K562 (cell line): ENCODE measurements at regions not wholly inside any gene's neighbourhood (a gene's known extent, or its start where the extent isn't known, plus 50 kb on each side); places are given as distances from the start of the nearest gene placed in this dataset.

Source experiments
- ATAC-seq: fragments of 200-7000 bp; cut with Tn5 transposase; 3 replicates; pipeline ENCODE4 v1.9.1; 2020; ENCODE audit warnings: moderate library complexity
- BruUV-seq: library from RNA; stranded (reverse); fragments of 400-500 nt; replicated peaks from 2 replicates; lab custom pipeline; 2021; lab: Mats Ljungman, UMichigan
- CTCF ChIA-PET: fragments of 300-600 bp; formaldehyde crosslinking; extraction: SDS; loops from one replicate; lab custom pipeline; 2021; ENCODE audit warnings: low intra/inter-chr PET ratio; lab: Yijun Ruan, JAX
- POLR2A ChIA-PET: fragments of 300-600, 350-650 bp; sonication (Branson Sonifier 250); formaldehyde crosslinking; extraction: SDS; loops from one replicate; lab custom pipeline; 2021; ENCODE audit warnings: antibody characterized with exemption, inconsistent platforms; lab: Yijun Ruan, JAX
- DNase-seq, 4 experiments: peaks; one replicate each; pipeline versions ENCODE4 v3.0.0 to v3.0.0-alpha.2; 2011 to 2018; ENCODE audit warnings: low spot score in 3 of 4, mixed read lengths in 3 of 4; ENCODE audit errors: extremely low read depth in 1 of 4
- FAIRE-seq: peaks from 2 replicates; lab custom pipeline; 2011; peaks lifted over from hg19 to GRCh38; lab: Jason Lieb, UNC
- H2AFZ ChIP-seq: 2 replicates; pipeline ENCODE4 v1.6.0; 2011; ENCODE audit warnings: low read depth, low read length, control low read depth, inconsistent platforms
- H3K27ac ChIP-seq: fragments of 200-600 bp; 3 replicates; pipeline ENCODE4 v1.8.0; 2011; ENCODE audit warnings: low read depth, mild to moderate bottlenecking, control low read depth, inconsistent platforms, low read length, moderate library complexity, mixed read lengths; ENCODE audit errors: extremely low read depth
- H3K27me3 ChIP-seq, 2 experiments: fragments of 300-600 bp in 1 of 2; 2 replicates in 1 of 2; 3 replicates in 1 of 2; pipeline versions ENCODE4 v1.6.0 to v1.8.0; 2011; ENCODE audit warnings: inconsistent platforms in 2 of 2, low read length in 2 of 2, mild to moderate bottlenecking in 1 of 2, mixed read lengths in 1 of 2, moderate library complexity in 1 of 2; ENCODE audit not compliant: control insufficient read depth in 2 of 2, insufficient read depth in 2 of 2
- H3K36me3 ChIP-seq: fragments of 300-600 bp; 3 replicates; pipeline ENCODE4 v1.8.0; 2011; ENCODE audit warnings: mild to moderate bottlenecking, low read length, inconsistent platforms; ENCODE audit not compliant: control insufficient read depth, insufficient read depth
- H3K4me1 ChIP-seq, 2 experiments: fragments of 200-600 bp in 1 of 2; replicated peaks in 1 of 2; 2 replicates in 1 of 2; 3 replicates in 1 of 2; pipeline versions ENCODE4 v1.5.1 to v1.8.0; 2011; ENCODE audit warnings: inconsistent platforms in 2 of 2, low read length in 2 of 2, mild to moderate bottlenecking in 1 of 2, mixed read lengths in 1 of 2, moderate library complexity in 1 of 2; ENCODE audit not compliant: control insufficient read depth in 2 of 2, insufficient read depth in 2 of 2
- H3K4me2 ChIP-seq: 2 replicates; pipeline ENCODE4 v1.6.1; 2011; ENCODE audit warnings: low read length, control low read depth, inconsistent platforms, mixed read lengths; ENCODE audit not compliant: insufficient read depth
- H3K4me3 ChIP-seq: fragments of 200-600 bp; sonication (generic), shearing (Covaris generic); 2 replicates; pipeline ENCODE4 v1.5.1; 2016; ENCODE audit warnings: control low read depth, inconsistent platforms
- H3K79me2 ChIP-seq: fragments of 200-600 bp; 3 replicates; pipeline ENCODE4 v1.8.0; 2011; ENCODE audit warnings: low read length, inconsistent platforms; ENCODE audit not compliant: control insufficient read depth, insufficient read depth
- H3K9ac ChIP-seq, 2 experiments: 2 replicates each; pipeline versions ENCODE4 v1.6.0 to v1.6.1; 2011; ENCODE audit warnings: low read depth in 2 of 2, low read length in 2 of 2, control low read depth in 1 of 2, inconsistent platforms in 1 of 2, mild to moderate bottlenecking in 1 of 2, mixed read lengths in 1 of 2; ENCODE audit not compliant: insufficient read depth in 1 of 2
- H3K9me1 ChIP-seq: one replicate; pipeline ENCODE4 v1.6.0; 2011; ENCODE audit warnings: inconsistent platforms, mild to moderate bottlenecking, low read length, moderate library complexity; ENCODE audit not compliant: control insufficient read depth, insufficient read depth
- H3K9me3 ChIP-seq: replicated peaks from 2 replicates; pipeline ENCODE4 v1.5.1; 2011; ENCODE audit warnings: low read depth, low read length, inconsistent platforms; ENCODE audit not compliant: control insufficient read depth, insufficient read depth
- H4K20me1 ChIP-seq: replicated peaks from 2 replicates; pipeline ENCODE4 v1.6.1; 2011; ENCODE audit warnings: low read length, inconsistent platforms, mixed read lengths; ENCODE audit not compliant: control insufficient read depth, insufficient read depth
- BRD9 ChIP-seq: fragments of 450-650 bp; IDR thresholded peaks from 2 replicates; pipeline ENCODE4 v1.6.1; 2018; ENCODE audit warnings: low read depth; ENCODE audit not compliant: partially characterized antibody
- FOSL1 ChIP-seq: fragments of 200-800 bp; sonication (Bioruptor generic); conservative IDR thresholded peaks from 2 replicates; pipeline ENCODE4 v1.6.1; 2016; ENCODE audit warnings: missing genetic modification characterization, missing compliant biosample characterization
- PRPF4 ChIP-seq: fragments of 200-400 bp; formaldehyde crosslinking; IDR thresholded peaks from one replicate; pipeline ENCODE4 v1.6.1; 2017; ENCODE audit warnings: low read length, low read depth, mild to moderate bottlenecking; ENCODE audit not compliant: insufficient read depth, poor library complexity, severe bottlenecking
- STAT5B ChIP-seq: fragments of 250-450 bp; sonication (Bioruptor Pico); IDR thresholded peaks from 2 replicates; pipeline ENCODE4 v1.8.0; 2021; ENCODE audit warnings: mild to moderate bottlenecking, inconsistent platforms
- U2AF1 ChIP-seq: fragments of 200-400 bp; formaldehyde crosslinking; optimal IDR thresholded peaks from 2 replicates; pipeline ENCODE3; 2017; ENCODE audit warnings: mild to moderate bottlenecking, low read depth, low read length, moderate library complexity
- ZNF184 ChIP-seq: sonication (generic); formaldehyde crosslinking; IDR thresholded peaks from 2 replicates; pipeline ENCODE4 v1.5.0; 2020; ENCODE audit warnings: missing genetic modification reagents
- ZNF3 ChIP-seq: fragments of 250-450 bp; sonication (Bioruptor Pico); IDR thresholded peaks from 2 replicates; pipeline ENCODE4 v1.5.0; 2021; ENCODE audit warnings: mild to moderate bottlenecking, moderate library complexity
- ZNF395 ChIP-seq: fragments of 200-800 bp; sonication (Bioruptor generic); IDR thresholded peaks from 2 replicates; pipeline ENCODE4 v1.6.1; 2017; ENCODE audit warnings: missing genetic modification characterization, missing compliant biosample characterization
- ZNF609 ChIP-seq: sonication (generic); formaldehyde crosslinking; IDR thresholded peaks from 2 replicates; pipeline ENCODE4 v1.8.1; 2023; ENCODE audit warnings: missing genetic modification reagents, mild to moderate bottlenecking, borderline replicate concordance
- WGBS: fragments of 100-300 bp; shearing (Covaris generic); methylation state at CpG from one replicate; pipeline ENCODE4 v1.1.6; 2016; ENCODE audit warnings: low coverage, mixed read lengths; ENCODE audit not compliant: insufficient coverage; ENCODE audit errors: missing lambda C conversion rate; 5-methylcytosine and 5-hydroxymethylcytosine counted together
- in situ Hi-C: fragments of 300-500 bp; cut with MboI; formaldehyde crosslinking; loops from 4 replicates; pipeline ENCODE4 v1.15.0; 2018; ENCODE audit warnings: inconsistent platforms, mixed read lengths
- intact Hi-C: fragments of 100-400 bp; cut with micrococcal nuclease; formaldehyde crosslinking; loops from 2 replicates; pipeline ENCODE4 v1.14.2; 2022

GRCh38 chr6:152916035-152916434 lies 66.8 kb downstream of the FBXO5 start:
- FAIRE-seq (no peak), DNase-seq (no peak), ATAC-seq (no peak)
- Histone ChIP-seq H3K4me2 (no peak overlapping the region), H3K9me1 (no peaks in the 10 kb centered on the region), H3K27ac (no peak overlapping the region), H3K79me2 (no peaks in the 10 kb centered on the region), H4K20me1 (no peaks in the 10 kb centered on the region), H3K9me3 (no peaks in the 10 kb centered on the region), H3K27me3 (0 out of 5 replicates have a peak, but pooled peaks cover 0 to 4% of the 10 kb centered on the region in 2 experiments), H2AFZ (no peak overlapping the region), H3K36me3 (no peaks in the 10 kb centered on the region), H3K4me1 (no peaks in the 10 kb centered on the region), H3K4me3 (no peak overlapping the region), H3K9ac (no peak overlapping the region)
- in situ Hi-C loops = no loop called here
- BruUV-seq = no TSS peak
- POLR2A ChIA-PET = no interaction called here
- 0% methylated on average over 1 of the region's 1 CpG for WGBS
- TF ChIP-seq BRD9 (no peak), ZNF395 (CRISPR knock-in tag) (no peak), ZNF3 (CRISPR knock-in tag) (no peak), FOSL1 (no peak), ZNF184 (CRISPR knock-in tag) (no peak), STAT5B (CRISPR knock-in tag) (no peak), PRPF4 (no peak), ZNF609 (CRISPR knock-in tag) (no peak), U2AF1 (no peak)
- CTCF ChIA-PET = no interaction called here
- intact Hi-C loops = no loop called here
